Panc1 (cell line): ENCODE measurements at regions not wholly inside any gene's neighbourhood (a gene's known extent, or its start where the extent isn't known, plus 50 kb on each side); places are given as distances from the start of the nearest gene placed in this dataset.

Experiments used
- ATAC-seq: fragments of 200-7000 bp; cut with Tn5 transposase; 2 replicates; pipeline ENCODE4 v1.9.1; 2020; ENCODE audit warnings: mild to moderate bottlenecking, moderate library complexity
- BruUV-seq: library from RNA; stranded (reverse); fragments of 400-500 nt; replicated peaks from 2 replicates; lab custom pipeline; 2021; lab: Mats Ljungman, UMichigan
- CTCF ChIA-PET: fragments of 300-600 bp; sonication (Branson Sonifier 250); formaldehyde crosslinking; loops from one replicate; lab custom pipeline; 2022; ENCODE audit warnings: antibody characterized with exemption; lab: Charles Lee
- POLR2A ChIA-PET: fragments of 300-600 bp; sonication (Branson Sonifier 250); formaldehyde crosslinking; loops from one replicate; lab custom pipeline; 2022; ENCODE audit warnings: antibody characterized with exemption; lab: Charles Lee
- DNase-seq: peaks from one replicate; pipeline ENCODE4 v3.0.0-alpha.2; 2010; ENCODE audit warnings: low read depth, low spot score
- H3K27ac ChIP-seq: 2 replicates; pipeline ENCODE4 v1.5.1; 2011; ENCODE audit warnings: mild to moderate bottlenecking, low read length, inconsistent platforms
- H3K27me3 ChIP-seq: fragments of 200-500 bp; sonication (Bioruptor generic); 2 replicates; pipeline ENCODE4 v1.6.0; 2014; ENCODE audit warnings: low read length, inconsistent platforms; ENCODE audit not compliant: control insufficient read depth, insufficient read depth
- H3K36me3 ChIP-seq: fragments of 200-500 bp; sonication (Bioruptor generic); 2 replicates; pipeline ENCODE4 v1.5.1; 2014; ENCODE audit warnings: inconsistent platforms, mild to moderate bottlenecking, low read length, moderate library complexity; ENCODE audit not compliant: control insufficient read depth, insufficient read depth
- H3K4me1 ChIP-seq: 2 replicates; pipeline ENCODE4 v1.5.1; 2011; ENCODE audit warnings: inconsistent platforms, mild to moderate bottlenecking, low read length, moderate library complexity; ENCODE audit not compliant: control insufficient read depth, insufficient read depth
- H3K4me3 ChIP-seq, 2 experiments: 2 replicates each; pipeline ENCODE4 v1.5.1; 2011 to 2012; ENCODE audit warnings: low read depth in 2 of 2, low read length in 2 of 2, mild to moderate bottlenecking in 2 of 2, inconsistent platforms in 1 of 2, moderate library complexity in 1 of 2
- H3K9me3 ChIP-seq: fragments of 200-500 bp; sonication (Bioruptor generic); 2 replicates; pipeline ENCODE4 v1.5.1; 2014; ENCODE audit warnings: low read depth, mild to moderate bottlenecking, inconsistent platforms, low read length, moderate library complexity; ENCODE audit not compliant: control insufficient read depth, insufficient read depth
- POLR2AphosphoS5 ChIP-seq: IDR thresholded peaks from 2 replicates; pipeline ENCODE4 v1.6.1; 2012; ENCODE audit warnings: mild to moderate bottlenecking, low read depth, low read length, moderate library complexity
- SIN3A ChIP-seq: IDR thresholded peaks from 2 replicates; pipeline ENCODE4 v1.6.1; 2012; ENCODE audit warnings: low read depth, mild to moderate bottlenecking, low read length, moderate library complexity, borderline replicate concordance; ENCODE audit not compliant: insufficient read depth
- TCF7L2 ChIP-seq: IDR thresholded peaks from 2 replicates; pipeline ENCODE4 v1.6.1; 2011; ENCODE audit warnings: mild to moderate bottlenecking, low read depth, low read length, inconsistent platforms
- in situ Hi-C: cut with HindIII; loops from 2 replicates; pipeline ENCODE4 v1.10.0; 2016; ENCODE audit warnings: low sequenced_read_pairs, low pct_unique_long_range_greater_than_20kb
- intact Hi-C: fragments of 100-400 bp; cut with micrococcal nuclease; formaldehyde crosslinking; loops from one replicate; pipeline ENCODE4 v1.10.0; 2022; ENCODE audit not compliant: unreplicated experiment
- TF ChIP-seq, protein P1 (sequence below), 2 experiments: IDR thresholded peaks; 2 replicates each; pipeline ENCODE4 v1.6.1; 2011 to 2012; ENCODE audit warnings: low read depth in 2 of 2, control low read depth in 1 of 2, low read length in 1 of 2, mild to moderate bottlenecking in 1 of 2, moderate library complexity in 1 of 2; ENCODE audit not compliant: insufficient read depth in 1 of 2
- TF ChIP-seq, protein P2 (sequence below): fragments of 450-650 bp; IDR thresholded peaks from 2 replicates; pipeline ENCODE4 v1.5.1; 2017; ENCODE audit warnings: mild to moderate bottlenecking

DNA sequence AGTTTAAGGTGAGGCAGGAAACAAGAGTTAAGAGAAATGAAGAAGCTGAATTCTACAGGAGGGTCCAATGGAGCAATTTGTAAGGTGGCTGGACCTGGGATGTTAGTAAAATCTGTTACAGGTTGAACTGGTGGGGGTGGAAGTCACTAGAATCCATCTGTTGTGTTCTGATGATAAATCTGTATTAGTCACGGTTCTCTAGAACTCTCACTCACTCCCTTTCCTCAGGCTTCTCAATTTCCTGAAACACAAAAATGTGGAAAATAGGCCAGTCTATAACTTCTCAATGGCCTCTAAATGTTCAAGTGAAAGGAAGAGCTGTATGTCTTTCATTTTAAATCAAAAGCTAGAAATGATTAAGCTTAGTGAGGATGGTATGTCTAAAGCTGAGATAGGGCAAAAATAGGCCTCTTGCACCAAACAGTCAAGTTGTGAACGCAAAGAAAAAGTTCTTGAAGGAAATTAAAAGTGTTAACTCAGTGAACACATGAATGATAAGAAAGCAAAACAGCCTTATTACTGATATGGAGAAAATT is 180.2 kb upstream of the CBLB start:
- DNase-seq, result no peak
- Histone ChIP-seq H3K27ac (no peak overlapping the region), H3K27me3 (no peaks in the 10 kb centered on the region), H3K4me3 (no peak overlapping the region), H3K4me1 (no peaks in the 10 kb centered on the region), H3K36me3 (no peaks in the 10 kb centered on the region), H3K9me3 (peaks cover 4% of the 10 kb centered on the region; the same call in 1 of the 2 replicates)
- no peak for ATAC-seq
- no peak for TF ChIP-seq TCF7L2
- TF ChIP-seq, protein P1, sequence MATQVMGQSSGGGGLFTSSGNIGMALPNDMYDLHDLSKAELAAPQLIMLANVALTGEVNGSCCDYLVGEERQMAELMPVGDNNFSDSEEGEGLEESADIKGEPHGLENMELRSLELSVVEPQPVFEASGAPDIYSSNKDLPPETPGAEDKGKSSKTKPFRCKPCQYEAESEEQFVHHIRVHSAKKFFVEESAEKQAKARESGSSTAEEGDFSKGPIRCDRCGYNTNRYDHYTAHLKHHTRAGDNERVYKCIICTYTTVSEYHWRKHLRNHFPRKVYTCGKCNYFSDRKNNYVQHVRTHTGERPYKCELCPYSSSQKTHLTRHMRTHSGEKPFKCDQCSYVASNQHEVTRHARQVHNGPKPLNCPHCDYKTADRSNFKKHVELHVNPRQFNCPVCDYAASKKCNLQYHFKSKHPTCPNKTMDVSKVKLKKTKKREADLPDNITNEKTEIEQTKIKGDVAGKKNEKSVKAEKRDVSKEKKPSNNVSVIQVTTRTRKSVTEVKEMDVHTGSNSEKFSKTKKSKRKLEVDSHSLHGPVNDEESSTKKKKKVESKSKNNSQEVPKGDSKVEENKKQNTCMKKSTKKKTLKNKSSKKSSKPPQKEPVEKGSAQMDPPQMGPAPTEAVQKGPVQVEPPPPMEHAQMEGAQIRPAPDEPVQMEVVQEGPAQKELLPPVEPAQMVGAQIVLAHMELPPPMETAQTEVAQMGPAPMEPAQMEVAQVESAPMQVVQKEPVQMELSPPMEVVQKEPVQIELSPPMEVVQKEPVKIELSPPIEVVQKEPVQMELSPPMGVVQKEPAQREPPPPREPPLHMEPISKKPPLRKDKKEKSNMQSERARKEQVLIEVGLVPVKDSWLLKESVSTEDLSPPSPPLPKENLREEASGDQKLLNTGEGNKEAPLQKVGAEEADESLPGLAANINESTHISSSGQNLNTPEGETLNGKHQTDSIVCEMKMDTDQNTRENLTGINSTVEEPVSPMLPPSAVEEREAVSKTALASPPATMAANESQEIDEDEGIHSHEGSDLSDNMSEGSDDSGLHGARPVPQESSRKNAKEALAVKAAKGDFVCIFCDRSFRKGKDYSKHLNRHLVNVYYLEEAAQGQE (IDR thresholded peaks at IDR 0.05; ENCODE audit: insufficient read depth in 1 of 2, low read depth in 2 of 2, low read length in 1 of 2), result no peak
- BruUV-seq, result no TSS peak
- CTCF ChIA-PET, result no interaction called here
- in situ Hi-C loops (no loop called here), intact Hi-C loops (no loop called here)
- POLR2A ChIA-PET, result no interaction called here

DNA sequence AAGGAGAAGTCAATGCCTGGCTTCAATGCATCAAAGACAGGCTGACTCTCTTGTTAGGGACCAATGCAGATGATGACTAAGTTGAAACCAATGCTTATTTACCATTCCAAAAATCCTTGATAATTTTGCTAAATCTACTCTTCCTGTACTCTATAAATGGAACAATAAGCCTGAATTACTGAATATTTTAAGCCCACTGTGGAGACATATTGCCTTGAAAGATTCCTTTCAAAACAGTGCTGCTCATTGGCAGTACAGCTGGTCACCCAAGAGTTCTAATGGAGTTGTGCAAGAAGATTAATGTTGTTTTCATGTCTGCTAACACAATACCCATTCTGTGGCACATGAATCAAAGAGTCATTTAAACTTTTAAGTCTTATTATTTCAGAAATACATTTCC is 181.0 kb upstream of the CBLB start:
- Histone ChIP-seq H3K36me3 (no peaks in the 10 kb centered on the region), H3K27me3 (no peaks in the 10 kb centered on the region), H3K9me3 (peaks cover 4% of the 10 kb centered on the region; the same call in 1 of the 2 replicates), H3K4me3 (no peak overlapping the region), H3K27ac (no peak overlapping the region), H3K4me1 (no peaks in the 10 kb centered on the region)
- POLR2A ChIA-PET, result no interaction called here
- TF ChIP-seq, protein P1 (IDR thresholded peaks at IDR 0.05; ENCODE audit: insufficient read depth in 1 of 2, low read depth in 2 of 2, low read length in 1 of 2), result no peak
- TF ChIP-seq, protein P2, sequence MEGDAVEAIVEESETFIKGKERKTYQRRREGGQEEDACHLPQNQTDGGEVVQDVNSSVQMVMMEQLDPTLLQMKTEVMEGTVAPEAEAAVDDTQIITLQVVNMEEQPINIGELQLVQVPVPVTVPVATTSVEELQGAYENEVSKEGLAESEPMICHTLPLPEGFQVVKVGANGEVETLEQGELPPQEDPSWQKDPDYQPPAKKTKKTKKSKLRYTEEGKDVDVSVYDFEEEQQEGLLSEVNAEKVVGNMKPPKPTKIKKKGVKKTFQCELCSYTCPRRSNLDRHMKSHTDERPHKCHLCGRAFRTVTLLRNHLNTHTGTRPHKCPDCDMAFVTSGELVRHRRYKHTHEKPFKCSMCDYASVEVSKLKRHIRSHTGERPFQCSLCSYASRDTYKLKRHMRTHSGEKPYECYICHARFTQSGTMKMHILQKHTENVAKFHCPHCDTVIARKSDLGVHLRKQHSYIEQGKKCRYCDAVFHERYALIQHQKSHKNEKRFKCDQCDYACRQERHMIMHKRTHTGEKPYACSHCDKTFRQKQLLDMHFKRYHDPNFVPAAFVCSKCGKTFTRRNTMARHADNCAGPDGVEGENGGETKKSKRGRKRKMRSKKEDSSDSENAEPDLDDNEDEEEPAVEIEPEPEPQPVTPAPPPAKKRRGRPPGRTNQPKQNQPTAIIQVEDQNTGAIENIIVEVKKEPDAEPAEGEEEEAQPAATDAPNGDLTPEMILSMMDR, result no peak
- TF ChIP-seq TCF7L2, result no peak
- TF ChIP-seq POLR2AphosphoS5, result no peak
- TF ChIP-seq SIN3A, result no peak
- CTCF ChIA-PET, result no interaction called here
- no peak for DNase-seq
- ATAC-seq, result no peak
- no TSS peak for BruUV-seq
- in situ Hi-C loops (no loop called here), intact Hi-C loops (no loop called here)
